ENCODE measurements at regions not wholly inside any gene's neighbourhood (a gene's known extent, or its start where the extent isn't known, plus 50 kb on each side); places are given as distances from the start of the nearest gene placed in this dataset.

DNA sequence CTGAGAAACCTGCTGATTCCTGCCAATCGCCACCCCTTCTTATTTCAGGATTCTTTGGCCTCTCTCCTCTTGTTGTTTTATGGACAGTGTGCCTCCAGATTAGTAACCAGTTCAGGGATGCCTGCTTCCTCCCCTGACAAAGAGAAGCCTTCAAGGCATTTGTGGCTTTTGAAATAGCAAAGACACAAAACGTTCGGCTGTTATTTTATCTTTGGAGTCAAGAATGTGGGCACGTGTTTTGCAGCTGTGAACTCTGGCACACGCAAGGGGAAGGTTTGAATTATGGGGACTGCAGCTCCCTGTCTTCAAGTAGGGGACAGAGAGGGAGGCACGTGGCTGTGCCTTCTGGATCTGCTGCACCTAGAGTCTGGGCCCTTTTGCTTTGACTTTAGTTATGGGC lies 157.9 kb upstream of the GRB10 start:
- intact Hi-C loops (cut with DNase I) = no loop called here
- ATAC-seq (no peak), DNase-seq (no peak)
- no peaks in the 10 kb centered on the region for H3K36me3 ChIP-seq
- H3K4me1 ChIP-seq = peaks cover 0 to 7% (median 0%) of the 10 kb centered on the region in 9 donors
- TF ChIP-seq, protein P1, sequence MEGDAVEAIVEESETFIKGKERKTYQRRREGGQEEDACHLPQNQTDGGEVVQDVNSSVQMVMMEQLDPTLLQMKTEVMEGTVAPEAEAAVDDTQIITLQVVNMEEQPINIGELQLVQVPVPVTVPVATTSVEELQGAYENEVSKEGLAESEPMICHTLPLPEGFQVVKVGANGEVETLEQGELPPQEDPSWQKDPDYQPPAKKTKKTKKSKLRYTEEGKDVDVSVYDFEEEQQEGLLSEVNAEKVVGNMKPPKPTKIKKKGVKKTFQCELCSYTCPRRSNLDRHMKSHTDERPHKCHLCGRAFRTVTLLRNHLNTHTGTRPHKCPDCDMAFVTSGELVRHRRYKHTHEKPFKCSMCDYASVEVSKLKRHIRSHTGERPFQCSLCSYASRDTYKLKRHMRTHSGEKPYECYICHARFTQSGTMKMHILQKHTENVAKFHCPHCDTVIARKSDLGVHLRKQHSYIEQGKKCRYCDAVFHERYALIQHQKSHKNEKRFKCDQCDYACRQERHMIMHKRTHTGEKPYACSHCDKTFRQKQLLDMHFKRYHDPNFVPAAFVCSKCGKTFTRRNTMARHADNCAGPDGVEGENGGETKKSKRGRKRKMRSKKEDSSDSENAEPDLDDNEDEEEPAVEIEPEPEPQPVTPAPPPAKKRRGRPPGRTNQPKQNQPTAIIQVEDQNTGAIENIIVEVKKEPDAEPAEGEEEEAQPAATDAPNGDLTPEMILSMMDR (IDR thresholded peaks at IDR 0.05) = no peak
- WGBS, 2 donors = 49 to 52% methylated on average over 6 of the region's 6 CpGs
- no peak overlapping the region for H3K4me3 ChIP-seq
- no peaks in the 10 kb centered on the region for H3K27me3 ChIP-seq
- no peak overlapping the region for H3K27ac ChIP-seq
- peaks cover 0 to 6% (median 0%) of the 10 kb centered on the region in 11 donors for H3K9me3 ChIP-seq

DNA sequence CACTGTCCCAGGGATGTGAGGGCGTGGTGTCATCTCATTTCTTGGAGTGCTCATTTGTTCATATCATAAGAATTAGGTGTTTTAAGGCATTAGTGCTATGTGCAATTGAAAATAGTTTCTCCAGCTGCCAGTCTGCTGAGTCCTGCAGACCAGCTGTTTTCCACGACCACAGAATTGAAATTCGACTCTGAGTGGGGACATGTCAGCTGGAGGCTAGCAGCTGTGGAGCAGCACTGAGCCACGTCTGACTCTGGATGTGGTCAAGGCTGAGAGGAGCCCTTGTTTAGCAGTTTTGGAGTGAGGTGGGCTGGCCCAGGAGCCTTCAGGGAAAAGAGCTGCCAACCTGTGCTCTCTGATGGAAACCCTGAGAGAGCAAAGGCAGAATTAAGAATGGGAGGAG lies 156.3 kb upstream of the GRB10 start:
- WGBS, 2 donors = 58 to 61% methylated on average over 4 of the region's 4 CpGs

DNA sequence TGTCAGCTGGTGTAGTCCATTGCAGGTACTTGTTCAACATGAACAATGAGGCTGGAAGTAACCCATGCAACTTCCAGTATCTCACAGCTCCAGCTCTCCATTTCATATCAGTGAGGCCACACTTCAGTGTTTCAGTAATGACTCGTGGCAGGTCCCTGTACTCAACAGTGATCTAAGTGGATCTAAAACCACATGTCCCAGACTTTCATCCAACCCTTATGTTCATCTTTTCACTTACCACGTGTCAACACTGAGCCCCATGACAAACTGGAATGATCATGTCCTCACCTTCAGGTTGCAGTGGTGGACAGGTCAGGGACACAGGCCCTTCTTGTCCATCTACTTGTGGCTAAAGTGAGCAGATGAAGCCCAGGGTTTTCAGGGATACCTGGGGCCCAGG lies 155.0 kb upstream of the GRB10 start:
- no peaks in the 10 kb centered on the region for H3K36me3 ChIP-seq
- intact Hi-C loops (cut with DNase I) = no loop called here
- no peak for ATAC-seq
- H3K4me1 ChIP-seq = peaks cover 0 to 7% (median 0%) of the 10 kb centered on the region in 9 donors
- H3K9me3 ChIP-seq = peaks cover 0 to 16% (median 3%) of the 10 kb centered on the region in 11 donors
- no peaks in the 10 kb centered on the region for H3K27me3 ChIP-seq
- no peak overlapping the region for H3K4me3 ChIP-seq
- DNase-seq = no peak
- TF ChIP-seq, protein P1 (IDR thresholded peaks at IDR 0.05) = no peak
- WGBS, 2 donors = 49 to 67% methylated on average over 2 of the region's 2 CpGs
- no peak overlapping the region for H3K27ac ChIP-seq

More for the DNA sequence above, 156.3 kb upstream of the GRB10 start:
- no peak overlapping the region for H3K27ac ChIP-seq
- H3K9me3 ChIP-seq = peaks cover 0 to 15% (median 3%) of the 10 kb centered on the region in 11 donors
- no peaks in the 10 kb centered on the region for H3K36me3 ChIP-seq
- ATAC-seq (peak in 4 of 8 donors; percentile 52 to 64 (median 58)), DNase-seq (no peak)
- no peaks in the 10 kb centered on the region for H3K27me3 ChIP-seq
- H3K4me3 ChIP-seq = no peak overlapping the region
- H3K4me1 ChIP-seq = peaks cover 0 to 7% (median 0%) of the 10 kb centered on the region in 9 donors
- intact Hi-C loops (cut with DNase I) = no loop called here
- TF ChIP-seq, protein P1 (IDR thresholded peaks at IDR 0.05) = no peak

DNA sequence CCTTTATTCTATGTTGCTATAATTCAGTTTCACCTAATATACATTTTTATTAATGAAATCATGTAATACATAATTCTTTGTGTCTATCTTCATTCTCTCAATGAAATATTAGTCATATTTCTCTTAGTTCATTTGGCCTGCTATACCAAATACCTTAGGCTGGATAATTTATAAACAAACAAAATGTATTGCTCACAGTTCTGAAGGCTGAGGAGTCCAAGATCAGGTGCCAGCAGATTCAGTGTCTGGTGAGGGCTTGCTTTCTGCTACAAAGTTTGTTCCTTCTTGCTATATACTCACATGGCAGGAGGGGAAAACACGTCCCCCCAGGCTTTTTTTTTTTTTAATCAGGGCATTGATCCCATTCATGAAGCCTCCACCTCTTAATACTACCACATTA lies 143.4 kb upstream of the GRB10 start:
- no peak overlapping the region for H3K4me3 ChIP-seq
- WGBS, 2 donors = 73 to 80% methylated on average over 1 of the region's 1 CpG
- no peaks in the 10 kb centered on the region for H3K27me3 ChIP-seq
- no peaks in the 10 kb centered on the region for H3K4me1 ChIP-seq
- no peak for ATAC-seq
- H3K9me3 ChIP-seq = peaks cover 0 to 16% (median 1%) of the 10 kb centered on the region in 11 donors
- H3K36me3 ChIP-seq = no peaks in the 10 kb centered on the region
- intact Hi-C loops (cut with DNase I) = no loop called here
- DNase-seq = no peak
- no peak overlapping the region for H3K27ac ChIP-seq
- TF ChIP-seq, protein P1 (IDR thresholded peaks at IDR 0.05) = no peak

Data from heart right ventricle (tissue), 16 donors.